Calu3 (cell line): ENCODE measurements at regions not wholly inside any gene's neighbourhood (a gene's known extent, or its start where the extent isn't known, plus 50 kb on each side); places are given as distances from the start of the nearest gene placed in this dataset.
"Not testable (repeated sequence)": the region's sequence is repeated elsewhere in the genome, so short reads cannot be mapped to it uniquely, and the experiment has no call there.

Experiments used
- BruUV-seq: library from RNA; stranded (reverse); fragments of 400-500 nt; replicated peaks from 2 replicates; lab custom pipeline; 2021; lab: Mats Ljungman, UMichigan
- CTCF ChIA-PET: fragments of 300-600 bp; sonication (Branson Sonifier 250); formaldehyde crosslinking; loops from one replicate; lab custom pipeline; 2022; ENCODE audit warnings: antibody characterized with exemption; lab: Charles Lee
- DNase-seq: peaks from one replicate; pipeline ENCODE4 v3.0.0; 2022
- H3K27ac Mint-ChIP-seq: one replicate; pipeline ENCODE4 v1.8.0; 2022; ENCODE audit warnings: mixed read lengths; ENCODE audit not compliant: unreplicated experiment
- H3K27me3 Mint-ChIP-seq: one replicate; pipeline ENCODE4 v1.8.0; 2022; ENCODE audit warnings: mixed read lengths; ENCODE audit not compliant: unreplicated experiment
- H3K36me3 Mint-ChIP-seq: one replicate; pipeline ENCODE4 v1.8.0; 2022; ENCODE audit warnings: mild to moderate bottlenecking, moderate library complexity, mixed read lengths; ENCODE audit not compliant: insufficient read depth, unreplicated experiment
- H3K4me1 Mint-ChIP-seq: one replicate; pipeline ENCODE4 v1.8.0; 2022; ENCODE audit warnings: mild to moderate bottlenecking, low read depth, mixed read lengths; ENCODE audit not compliant: unreplicated experiment
- H3K4me3 Mint-ChIP-seq: one replicate; pipeline ENCODE4 v1.8.0; 2022; ENCODE audit warnings: mild to moderate bottlenecking, low read depth, moderate library complexity, mixed read lengths; ENCODE audit not compliant: unreplicated experiment
- H3K9me3 Mint-ChIP-seq: one replicate; pipeline ENCODE4 v1.8.0; 2022; ENCODE audit warnings: low read depth, mixed read lengths; ENCODE audit not compliant: unreplicated experiment
- CTCF ChIP-seq: fragments of 200-600 bp; IDR thresholded peaks from one replicate; pipeline ENCODE4 v1.8.0; 2022; ENCODE audit warnings: antibody characterized with exemption; ENCODE audit not compliant: unreplicated experiment
- intact Hi-C: fragments of 100-400 bp; cut with micrococcal nuclease; formaldehyde crosslinking; loops from one replicate; pipeline ENCODE4 v1.10.0; 2022; ENCODE audit not compliant: unreplicated experiment

- peaks cover 45% of the 10 kb centered on the region for H3K4me1 Mint-ChIP-seq
- CTCF ChIA-PET, H3K9me3 Mint-ChIP-seq, H3K27ac Mint-ChIP-seq, DNase-seq, BruUV-seq, H3K4me3 Mint-ChIP-seq, H3K27me3 Mint-ChIP-seq: not testable (repeated sequence)
- intact Hi-C loops = loop anchor here (10.0 kb wide), 1 partner anchor 363 kb away; the partner anchor contains the start of gene CXCL3
- H3K36me3 Mint-ChIP-seq = peaks cover 22% of the 10 kb centered on the region
These were observed 51.1 kb upstream of the RASSF6 start for GRCh38 chr4:73671348-73671747.

GRCh38 chr4:73673286-73673685 lies 53.0 kb upstream of the RASSF6 start:
- peaks cover 59% of the 10 kb centered on the region for H3K4me1 Mint-ChIP-seq
- CTCF ChIA-PET = interaction anchor here (0.6 to 1.2 kb wide), 3 partner anchors 90 to 410 kb away, joined by 3 read pairs; no protein-coding TSS in a partner anchor
- peak; percentile 51 for DNase-seq
- BruUV-seq = no TSS peak
- no peaks in the 10 kb centered on the region for H3K27me3 Mint-ChIP-seq
- intact Hi-C loops = loop anchor here (10.0 kb wide), 1 partner anchor 362 kb away; the partner anchor contains the start of gene CXCL3
- peaks cover 30% of the 10 kb centered on the region for H3K36me3 Mint-ChIP-seq
- no peak for TF ChIP-seq CTCF
- H3K4me3 Mint-ChIP-seq = no peak overlapping the region
- no peaks in the 10 kb centered on the region for H3K9me3 Mint-ChIP-seq
- H3K27ac Mint-ChIP-seq = peak overlapping the region; percentile 77

- H3K4me1 Mint-ChIP-seq = peaks cover 56% of the 10 kb centered on the region
- DNase-seq = no peak
- CTCF ChIA-PET = interaction anchor here (0.7 kb wide), 1 partner anchor 49 kb away, joined by 4 read pairs; no protein-coding TSS in a partner anchor
- H3K27ac Mint-ChIP-seq = no peak overlapping the region
- no peak for TF ChIP-seq CTCF
- H3K36me3 Mint-ChIP-seq = peaks cover 30% of the 10 kb centered on the region
- no peak overlapping the region for H3K4me3 Mint-ChIP-seq
- no peaks in the 10 kb centered on the region for H3K27me3 Mint-ChIP-seq
- intact Hi-C loops = loop anchor here (10.0 kb wide), 1 partner anchor 360 kb away; the partner anchor contains the start of gene CXCL3
- BruUV-seq = no TSS peak
- no peaks in the 10 kb centered on the region for H3K9me3 Mint-ChIP-seq
These were observed 54.2 kb upstream of the RASSF6 start for GRCh38 chr4:73674451-73674919.

GRCh38 chr4:73675623-73676022 lies 55.4 kb upstream of the RASSF6 start:
- peaks cover 19% of the 10 kb centered on the region for H3K36me3 Mint-ChIP-seq
- peak overlapping the region; percentile 79 for H3K27ac Mint-ChIP-seq
- no peaks in the 10 kb centered on the region for H3K27me3 Mint-ChIP-seq
- intact Hi-C loops = loop anchor here (10.0 kb wide), 1 partner anchor 359 kb away; the partner anchor contains the start of gene CXCL3
- DNase-seq = no peak
- H3K4me1 Mint-ChIP-seq = peaks cover 52% of the 10 kb centered on the region
- CTCF ChIA-PET = no interaction called here
- TF ChIP-seq CTCF = no peak
- no TSS peak for BruUV-seq
- no peaks in the 10 kb centered on the region for H3K9me3 Mint-ChIP-seq
- no peak overlapping the region for H3K4me3 Mint-ChIP-seq

- DNase-seq = no peak
- no peak for TF ChIP-seq CTCF
- no peak overlapping the region for H3K4me3 Mint-ChIP-seq
- H3K9me3 Mint-ChIP-seq = no peaks in the 10 kb centered on the region
- CTCF ChIA-PET = interaction anchor here (1.0 to 1.3 kb wide), 2 partner anchors 51 to 322 kb away, joined by 4 to 7 read pairs; partner anchors contain the start of gene CXCL5
- H3K36me3 Mint-ChIP-seq = peaks cover 16% of the 10 kb centered on the region
- H3K27me3 Mint-ChIP-seq = no peaks in the 10 kb centered on the region
- peak overlapping the region; percentile 79 for H3K27ac Mint-ChIP-seq
- intact Hi-C loops = loop anchor here (10.0 kb wide), 1 partner anchor 359 kb away; the partner anchor contains the start of gene CXCL3
- no TSS peak for BruUV-seq
- H3K4me1 Mint-ChIP-seq = peaks cover 47% of the 10 kb centered on the region
These were observed 55.9 kb upstream of the RASSF6 start for GRCh38 chr4:73676136-73676535.
